HG02981 (cell line): ENCODE measurements at regions not wholly inside any gene's neighbourhood (a gene's known extent, or its start where the extent isn't known, plus 50 kb on each side); places are given as distances from the start of the nearest gene placed in this dataset.
A peak's percentile ranks its signal among the peaks of the same experiment; 100 is the strongest.

Source experiments
- ATAC-seq: cut with Tn5 transposase; IDR thresholded peaks from one replicate; pipeline ENCODE4 v1.9.1; 2021; ENCODE audit warnings: mild to moderate bottlenecking, moderate library complexity; ENCODE audit not compliant: unreplicated experiment

GRCh38 chr1:163257763-163258162 lies 55.0 kb upstream of the RGS5 start:
- ATAC-seq = no peak

DNA sequence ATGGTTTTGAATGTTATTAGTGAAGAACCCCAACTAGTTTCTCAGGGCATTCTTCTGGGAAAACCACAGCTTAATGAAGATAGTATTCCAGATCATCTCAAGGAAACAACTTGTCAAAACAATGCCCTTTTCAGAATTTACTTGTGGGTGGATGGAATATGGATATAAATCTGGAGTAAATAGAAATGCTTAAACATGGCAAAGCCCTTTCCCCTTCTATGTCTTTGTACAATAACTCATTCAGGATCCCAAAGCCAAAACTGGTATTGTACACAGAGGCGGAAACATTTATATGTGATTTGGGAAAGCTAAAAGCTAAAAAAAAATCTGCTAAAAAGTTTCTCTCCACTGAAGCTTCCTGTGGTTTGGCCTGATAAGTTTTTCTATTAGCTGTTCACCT lies 55.5 kb upstream of the RGS5 start:
- ATAC-seq = no peak

- ATAC-seq = peak; percentile 69
These were observed 57.7 kb upstream of the NUF2 start for GRCh38 chr1:163263818-163264655.

DNA sequence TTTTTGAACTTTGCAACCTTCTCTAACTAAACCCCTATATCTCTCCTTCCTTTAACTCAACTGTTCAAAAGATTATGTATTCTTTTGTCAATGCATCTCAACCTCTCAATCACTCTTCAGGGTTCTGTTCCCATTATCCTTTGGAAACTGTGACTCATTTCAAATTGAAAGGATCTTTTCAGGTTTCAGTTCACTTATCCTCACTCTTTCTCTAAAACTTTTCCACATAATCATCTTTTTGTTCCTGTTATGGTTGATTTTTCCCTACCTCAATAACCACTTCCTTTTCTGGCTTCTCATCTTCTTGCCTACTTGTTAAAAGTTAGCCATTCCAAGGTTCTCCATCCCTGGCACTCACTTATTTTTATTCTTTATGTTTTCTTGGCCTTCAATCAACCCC lies 56.2 kb upstream of the NUF2 start:
- no peak for ATAC-seq

DNA sequence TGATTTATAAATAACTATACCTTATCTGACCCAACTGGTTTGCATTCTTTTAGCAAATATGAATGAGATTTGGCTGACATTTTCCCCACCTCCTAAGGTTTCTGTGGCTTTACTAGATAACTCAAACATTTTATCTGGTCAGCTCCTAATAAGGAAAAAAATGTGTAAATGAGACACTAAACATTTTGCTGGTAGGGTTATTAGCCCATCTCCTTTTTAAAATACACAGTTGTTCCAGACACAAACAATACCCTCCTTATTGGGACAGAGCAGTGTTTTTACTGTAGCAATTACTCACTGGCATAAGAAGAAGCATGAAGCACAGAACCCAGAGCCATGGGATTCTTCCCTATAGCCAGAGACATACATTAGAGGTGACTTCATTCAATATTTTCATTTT lies 53.8 kb upstream of the NUF2 start:
- no peak for ATAC-seq

DNA sequence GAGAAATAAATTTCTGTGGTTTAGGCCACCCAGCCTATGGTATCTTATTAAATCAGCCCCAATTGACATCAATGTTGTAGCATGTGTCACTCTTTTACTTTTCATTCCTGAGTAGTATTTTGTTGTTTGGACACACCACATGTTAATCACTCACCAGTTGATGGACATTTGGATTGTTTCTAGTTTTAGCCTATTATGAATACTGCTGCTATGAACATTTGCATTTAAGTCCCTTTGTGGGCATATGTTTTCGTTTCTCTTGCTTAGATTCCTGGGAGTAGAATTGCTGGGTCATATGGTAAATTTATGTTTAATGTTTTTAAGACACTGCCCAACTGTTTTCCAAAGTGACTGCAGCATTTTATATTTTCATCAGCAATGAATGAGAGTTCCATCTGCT lies 50.2 kb upstream of the NUF2 start:
- no peak for ATAC-seq
